ENCODE measurements at regions not wholly inside any gene's neighbourhood (a gene's known extent, or its start where the extent isn't known, plus 50 kb on each side); places are given as distances from the start of the nearest gene placed in this dataset.

DNA sequence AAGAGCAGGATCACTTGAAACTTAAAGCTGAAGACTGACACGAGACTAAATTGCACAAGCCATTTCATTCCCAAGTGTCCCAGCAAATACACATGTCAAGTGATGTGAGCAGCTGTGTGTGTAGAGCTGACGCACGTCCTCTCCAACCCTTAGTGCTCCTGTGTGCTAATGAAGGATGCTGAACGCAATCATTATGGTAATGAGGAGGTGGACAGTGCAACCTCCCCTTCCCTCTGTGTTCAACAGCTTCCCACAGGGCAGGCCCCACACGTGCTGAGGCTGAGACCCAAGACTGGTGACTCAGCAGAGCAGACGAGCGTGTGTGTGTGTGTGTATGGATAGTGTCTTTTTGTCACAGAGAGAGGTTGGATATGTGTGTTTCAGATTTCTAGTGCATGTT is 702.1 kb downstream of the SEMA5A start:
- TF ChIP-seq, protein P1, sequence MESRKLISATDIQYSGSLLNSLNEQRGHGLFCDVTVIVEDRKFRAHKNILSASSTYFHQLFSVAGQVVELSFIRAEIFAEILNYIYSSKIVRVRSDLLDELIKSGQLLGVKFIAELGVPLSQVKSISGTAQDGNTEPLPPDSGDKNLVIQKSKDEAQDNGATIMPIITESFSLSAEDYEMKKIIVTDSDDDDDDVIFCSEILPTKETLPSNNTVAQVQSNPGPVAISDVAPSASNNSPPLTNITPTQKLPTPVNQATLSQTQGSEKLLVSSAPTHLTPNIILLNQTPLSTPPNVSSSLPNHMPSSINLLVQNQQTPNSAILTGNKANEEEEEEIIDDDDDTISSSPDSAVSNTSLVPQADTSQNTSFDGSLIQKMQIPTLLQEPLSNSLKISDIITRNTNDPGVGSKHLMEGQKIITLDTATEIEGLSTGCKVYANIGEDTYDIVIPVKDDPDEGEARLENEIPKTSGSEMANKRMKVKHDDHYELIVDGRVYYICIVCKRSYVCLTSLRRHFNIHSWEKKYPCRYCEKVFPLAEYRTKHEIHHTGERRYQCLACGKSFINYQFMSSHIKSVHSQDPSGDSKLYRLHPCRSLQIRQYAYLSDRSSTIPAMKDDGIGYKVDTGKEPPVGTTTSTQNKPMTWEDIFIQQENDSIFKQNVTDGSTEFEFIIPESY (IDR thresholded peaks at IDR 0.05; ENCODE audit: borderline replicate concordance, low read depth) = no peak
- TF ChIP-seq, protein P2, sequence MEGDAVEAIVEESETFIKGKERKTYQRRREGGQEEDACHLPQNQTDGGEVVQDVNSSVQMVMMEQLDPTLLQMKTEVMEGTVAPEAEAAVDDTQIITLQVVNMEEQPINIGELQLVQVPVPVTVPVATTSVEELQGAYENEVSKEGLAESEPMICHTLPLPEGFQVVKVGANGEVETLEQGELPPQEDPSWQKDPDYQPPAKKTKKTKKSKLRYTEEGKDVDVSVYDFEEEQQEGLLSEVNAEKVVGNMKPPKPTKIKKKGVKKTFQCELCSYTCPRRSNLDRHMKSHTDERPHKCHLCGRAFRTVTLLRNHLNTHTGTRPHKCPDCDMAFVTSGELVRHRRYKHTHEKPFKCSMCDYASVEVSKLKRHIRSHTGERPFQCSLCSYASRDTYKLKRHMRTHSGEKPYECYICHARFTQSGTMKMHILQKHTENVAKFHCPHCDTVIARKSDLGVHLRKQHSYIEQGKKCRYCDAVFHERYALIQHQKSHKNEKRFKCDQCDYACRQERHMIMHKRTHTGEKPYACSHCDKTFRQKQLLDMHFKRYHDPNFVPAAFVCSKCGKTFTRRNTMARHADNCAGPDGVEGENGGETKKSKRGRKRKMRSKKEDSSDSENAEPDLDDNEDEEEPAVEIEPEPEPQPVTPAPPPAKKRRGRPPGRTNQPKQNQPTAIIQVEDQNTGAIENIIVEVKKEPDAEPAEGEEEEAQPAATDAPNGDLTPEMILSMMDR (IDR thresholded peaks at IDR 0.05) = no peak
- TF ChIP-seq, protein P3, sequence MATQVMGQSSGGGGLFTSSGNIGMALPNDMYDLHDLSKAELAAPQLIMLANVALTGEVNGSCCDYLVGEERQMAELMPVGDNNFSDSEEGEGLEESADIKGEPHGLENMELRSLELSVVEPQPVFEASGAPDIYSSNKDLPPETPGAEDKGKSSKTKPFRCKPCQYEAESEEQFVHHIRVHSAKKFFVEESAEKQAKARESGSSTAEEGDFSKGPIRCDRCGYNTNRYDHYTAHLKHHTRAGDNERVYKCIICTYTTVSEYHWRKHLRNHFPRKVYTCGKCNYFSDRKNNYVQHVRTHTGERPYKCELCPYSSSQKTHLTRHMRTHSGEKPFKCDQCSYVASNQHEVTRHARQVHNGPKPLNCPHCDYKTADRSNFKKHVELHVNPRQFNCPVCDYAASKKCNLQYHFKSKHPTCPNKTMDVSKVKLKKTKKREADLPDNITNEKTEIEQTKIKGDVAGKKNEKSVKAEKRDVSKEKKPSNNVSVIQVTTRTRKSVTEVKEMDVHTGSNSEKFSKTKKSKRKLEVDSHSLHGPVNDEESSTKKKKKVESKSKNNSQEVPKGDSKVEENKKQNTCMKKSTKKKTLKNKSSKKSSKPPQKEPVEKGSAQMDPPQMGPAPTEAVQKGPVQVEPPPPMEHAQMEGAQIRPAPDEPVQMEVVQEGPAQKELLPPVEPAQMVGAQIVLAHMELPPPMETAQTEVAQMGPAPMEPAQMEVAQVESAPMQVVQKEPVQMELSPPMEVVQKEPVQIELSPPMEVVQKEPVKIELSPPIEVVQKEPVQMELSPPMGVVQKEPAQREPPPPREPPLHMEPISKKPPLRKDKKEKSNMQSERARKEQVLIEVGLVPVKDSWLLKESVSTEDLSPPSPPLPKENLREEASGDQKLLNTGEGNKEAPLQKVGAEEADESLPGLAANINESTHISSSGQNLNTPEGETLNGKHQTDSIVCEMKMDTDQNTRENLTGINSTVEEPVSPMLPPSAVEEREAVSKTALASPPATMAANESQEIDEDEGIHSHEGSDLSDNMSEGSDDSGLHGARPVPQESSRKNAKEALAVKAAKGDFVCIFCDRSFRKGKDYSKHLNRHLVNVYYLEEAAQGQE (IDR thresholded peaks at IDR 0.05; ENCODE audit: low read depth, low read length) = no peak
- TF ChIP-seq RCOR1 (IDR thresholded peaks at IDR 0.05; ENCODE audit: low read length) (no peak), SIN3A (IDR thresholded peaks at IDR 0.05; ENCODE audit: borderline replicate concordance, low read depth, low read length) (no peak), EP300 (IDR thresholded peaks at IDR 0.05; ENCODE audit: borderline replicate concordance in 1 of 2, low read depth in 1 of 2, low read length in 1 of 2) (no peak), MEF2A (IDR thresholded peaks at IDR 0.05; ENCODE audit: borderline replicate concordance, low read depth) (no peak), POLR2AphosphoS5 (IDR thresholded peaks at IDR 0.05; ENCODE audit: low read depth, low read length) (no peak), CHD2 (IDR thresholded peaks at IDR 0.05; ENCODE audit: low read length, partially characterized antibody) (no peak)
- TF ChIP-seq, protein P4, sequence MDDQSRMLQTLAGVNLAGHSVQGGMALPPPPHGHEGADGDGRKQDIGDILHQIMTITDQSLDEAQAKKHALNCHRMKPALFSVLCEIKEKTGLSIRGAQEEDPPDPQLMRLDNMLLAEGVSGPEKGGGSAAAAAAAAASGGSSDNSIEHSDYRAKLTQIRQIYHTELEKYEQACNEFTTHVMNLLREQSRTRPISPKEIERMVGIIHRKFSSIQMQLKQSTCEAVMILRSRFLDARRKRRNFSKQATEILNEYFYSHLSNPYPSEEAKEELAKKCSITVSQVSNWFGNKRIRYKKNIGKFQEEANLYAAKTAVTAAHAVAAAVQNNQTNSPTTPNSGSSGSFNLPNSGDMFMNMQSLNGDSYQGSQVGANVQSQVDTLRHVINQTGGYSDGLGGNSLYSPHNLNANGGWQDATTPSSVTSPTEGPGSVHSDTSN (IDR thresholded peaks at IDR 0.05) = no peak
- TF ChIP-seq, protein P5, sequence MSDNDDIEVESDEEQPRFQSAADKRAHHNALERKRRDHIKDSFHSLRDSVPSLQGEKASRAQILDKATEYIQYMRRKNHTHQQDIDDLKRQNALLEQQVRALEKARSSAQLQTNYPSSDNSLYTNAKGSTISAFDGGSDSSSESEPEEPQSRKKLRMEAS (IDR thresholded peaks at IDR 0.05; ENCODE audit: low read depth) = 0 out of 2 replicates have a peak, but pooled peaks have one; percentile 46
- TF ChIP-seq, protein P6, sequence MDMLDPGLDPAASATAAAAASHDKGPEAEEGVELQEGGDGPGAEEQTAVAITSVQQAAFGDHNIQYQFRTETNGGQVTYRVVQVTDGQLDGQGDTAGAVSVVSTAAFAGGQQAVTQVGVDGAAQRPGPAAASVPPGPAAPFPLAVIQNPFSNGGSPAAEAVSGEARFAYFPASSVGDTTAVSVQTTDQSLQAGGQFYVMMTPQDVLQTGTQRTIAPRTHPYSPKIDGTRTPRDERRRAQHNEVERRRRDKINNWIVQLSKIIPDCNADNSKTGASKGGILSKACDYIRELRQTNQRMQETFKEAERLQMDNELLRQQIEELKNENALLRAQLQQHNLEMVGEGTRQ (IDR thresholded peaks at IDR 0.05; ENCODE audit: borderline replicate concordance, low read depth, low read length) = no peak

All from SK-N-SH (cell line).